GM19238 (cell line): ENCODE measurements at regions not wholly inside any gene's neighbourhood (a gene's known extent, or its start where the extent isn't known, plus 50 kb on each side); places are given as distances from the start of the nearest gene placed in this dataset.

Experiments used
- DNase-seq: peaks from one replicate; pipeline ENCODE4 v3.0.0; 2011; ENCODE audit warnings: low spot score; ENCODE audit not compliant: insufficient read length

DNA sequence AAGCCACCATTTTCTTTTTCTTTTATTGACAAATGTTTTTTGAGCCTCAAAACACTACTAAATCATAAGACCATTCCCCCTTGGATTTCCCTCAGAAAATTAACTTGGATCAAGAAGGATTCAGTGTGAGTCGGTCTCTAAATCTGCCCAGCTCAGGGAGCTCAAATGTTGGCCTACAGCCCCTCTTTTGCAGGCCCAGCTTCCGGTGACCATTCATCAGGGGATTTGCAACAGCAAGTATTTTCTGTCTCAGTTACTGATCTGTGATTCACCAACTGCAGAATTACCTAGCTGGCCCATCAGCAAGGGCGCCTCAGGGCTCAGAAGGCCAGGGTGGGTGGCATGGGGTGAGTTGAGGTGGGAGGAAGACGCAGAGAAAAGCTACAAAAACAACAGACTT is 318.1 kb downstream of the CDC5L start:
- DNase-seq, result no peak

DNA sequence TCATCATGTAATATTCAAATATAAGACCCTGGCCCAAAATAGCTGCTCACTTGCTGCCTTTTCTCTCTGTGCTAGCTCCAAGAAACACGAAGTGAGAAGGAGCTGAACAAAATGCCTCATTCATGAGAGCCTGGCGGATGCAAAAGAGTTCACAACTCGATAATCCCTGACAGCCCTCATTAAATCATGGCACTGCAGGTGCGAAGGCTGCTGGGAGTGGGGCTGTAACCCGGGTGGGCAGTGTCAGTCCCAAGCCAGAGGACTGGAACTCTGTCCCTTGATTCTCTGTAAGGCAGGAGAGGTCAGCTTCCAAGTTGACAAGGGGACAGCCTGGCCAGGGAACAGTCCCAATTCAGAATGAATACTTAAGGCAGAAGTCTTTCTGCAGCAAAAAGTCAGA is 318.5 kb downstream of the CDC5L start:
- DNase-seq, result no peak

GRCh38 chr6:44708208-44708607 is 320.7 kb downstream of the CDC5L start:
- no peak for DNase-seq

GRCh38 chr6:44712353-44713111 is 325.0 kb downstream of the CDC5L start:
- no peak for DNase-seq

GRCh38 chr6:44715188-44715587 is 327.7 kb downstream of the CDC5L start:
- no peak for DNase-seq

DNA sequence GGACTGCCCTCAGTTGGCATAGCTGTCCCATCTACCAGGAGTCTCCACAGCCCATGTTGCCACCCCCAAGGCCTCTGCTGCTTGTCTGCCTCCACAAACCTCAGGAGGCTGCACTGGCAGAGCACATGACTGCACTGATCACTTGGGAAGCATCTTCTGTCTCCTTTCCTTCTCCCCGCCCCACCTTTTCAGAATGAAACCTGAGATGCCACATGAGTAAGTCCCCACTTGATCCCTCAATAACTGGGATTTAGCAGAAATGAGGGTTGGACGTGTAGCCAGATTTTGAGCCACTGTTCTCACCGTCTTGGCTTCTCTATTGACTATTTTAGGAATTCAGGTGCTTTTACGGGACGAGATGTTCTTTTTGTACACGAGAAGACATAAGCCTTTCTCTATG is 328.4 kb downstream of the CDC5L start:
- no peak for DNase-seq

GRCh38 chr6:44717431-44717830 is 329.9 kb downstream of the CDC5L start:
- DNase-seq, result no peak

DNA sequence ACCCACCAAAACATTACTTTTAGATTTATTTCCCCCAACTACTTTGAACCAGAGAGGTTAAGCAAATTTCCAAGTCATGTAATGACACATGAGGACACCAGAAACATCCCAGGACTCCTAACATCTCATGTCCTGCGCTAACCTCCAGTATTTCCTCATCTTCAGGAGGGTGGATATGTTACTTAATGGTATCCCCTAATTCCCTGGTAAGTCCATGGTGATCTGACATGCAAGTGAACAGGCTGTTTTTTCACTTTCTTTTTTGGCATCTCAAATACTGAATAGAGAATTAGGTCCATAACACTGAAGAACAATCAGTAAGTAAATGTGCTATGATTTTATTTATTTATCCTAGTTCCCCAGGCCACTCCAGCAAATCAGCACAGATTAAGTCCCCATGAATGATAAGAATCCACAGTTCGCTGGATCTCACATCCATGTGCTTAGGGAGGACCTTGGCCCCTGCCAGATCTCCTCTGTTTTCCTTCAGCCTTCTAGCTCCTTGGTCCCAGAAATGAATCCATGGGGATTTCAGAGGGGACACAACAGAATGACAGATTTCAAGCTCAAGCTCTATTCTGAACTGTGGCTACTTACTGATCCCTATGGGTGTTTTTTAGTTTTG is 334.6 kb downstream of the CDC5L start:
- no peak for DNase-seq

GRCh38 chr6:44722736-44723135 is 335.2 kb downstream of the CDC5L start:
- DNase-seq, result no peak

DNA sequence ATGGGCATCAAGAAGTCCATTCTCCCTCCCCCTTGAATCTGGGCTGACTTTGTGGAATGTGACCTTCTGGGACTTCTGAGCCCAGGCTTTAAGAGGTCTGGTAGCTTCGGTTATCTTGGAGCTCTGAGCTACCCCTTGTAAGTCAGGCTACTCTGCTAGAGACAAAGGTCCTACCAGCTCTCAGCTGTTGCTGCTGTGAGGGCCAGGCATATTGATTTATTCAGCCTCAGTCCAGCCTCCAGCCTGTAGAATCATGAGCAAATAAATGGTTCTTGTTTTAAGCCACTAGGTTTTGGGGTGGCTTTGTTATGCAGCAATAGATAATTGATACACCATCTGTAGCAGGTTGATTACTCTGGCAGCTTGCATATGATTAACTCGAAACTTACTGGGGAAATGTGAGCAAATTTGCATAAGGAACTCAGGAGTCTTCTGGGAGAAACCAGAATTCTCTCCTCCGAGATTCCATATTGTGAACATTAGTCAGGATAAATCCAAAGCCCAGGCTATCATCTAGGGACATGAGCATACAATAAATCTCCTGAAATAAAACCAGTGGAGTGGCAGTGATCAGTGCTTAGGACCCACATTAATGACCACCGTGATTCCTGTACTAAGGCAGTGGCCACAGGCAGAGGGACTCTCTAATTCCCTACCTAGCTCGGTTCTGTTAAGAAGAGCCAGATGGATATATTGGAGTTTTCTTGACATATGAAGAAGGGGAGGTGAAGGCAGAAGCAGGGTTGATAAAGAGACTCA is 336.1 kb downstream of the CDC5L start:
- DNase-seq, result no peak

- no peak for DNase-seq
Measured at GRCh38 chr6:44725070-44725469, 337.6 kb downstream of the CDC5L start.

DNA sequence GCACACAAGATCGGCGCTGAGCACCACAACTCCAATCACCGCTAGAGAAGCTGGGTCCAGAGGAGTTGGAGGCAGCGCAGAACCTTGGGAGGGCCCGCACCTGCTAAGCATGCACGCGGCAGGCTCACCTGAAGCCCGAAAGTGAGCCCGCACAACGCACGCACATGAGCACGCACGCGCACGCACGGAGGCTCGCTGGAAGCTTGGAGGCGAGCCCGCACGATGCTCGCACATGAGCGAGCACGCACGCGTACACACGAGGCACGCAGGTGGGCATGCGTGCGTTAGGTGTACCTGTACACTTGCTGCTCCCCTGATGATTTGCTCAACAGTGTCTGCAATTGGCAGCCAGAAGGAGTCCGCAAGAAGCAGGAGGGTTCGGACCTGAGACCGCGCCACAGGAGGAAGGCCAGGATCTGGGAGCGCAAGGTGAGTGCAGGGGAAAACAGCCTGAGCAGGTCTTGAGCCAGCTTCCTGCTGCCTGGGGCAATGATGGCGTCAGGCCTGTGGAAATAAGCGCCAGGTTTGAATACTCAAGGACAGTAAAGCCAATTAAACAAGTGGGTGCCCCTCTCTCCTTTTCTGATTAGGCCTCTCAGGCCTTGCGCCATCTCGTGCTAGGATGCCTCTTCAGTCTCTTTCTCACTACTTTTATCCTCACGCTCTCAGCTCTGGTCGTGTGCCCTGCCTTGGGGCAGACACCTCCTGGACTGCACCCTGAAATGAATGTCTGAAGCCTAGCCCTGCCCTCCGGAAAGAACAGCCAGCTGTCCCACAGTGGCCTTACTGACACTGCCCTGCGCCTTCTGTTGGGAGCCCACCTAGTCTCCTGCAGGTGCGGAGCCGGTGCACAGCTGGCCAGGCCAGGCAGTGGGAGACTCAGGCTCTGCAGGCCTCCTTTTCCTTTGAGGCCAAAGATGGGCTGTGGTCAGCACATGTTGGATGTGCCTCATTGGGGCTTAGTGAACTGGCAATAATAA is 340.4 kb downstream of the CDC5L start:
- DNase-seq, result no peak

GRCh38 chr6:44730771-44731391 is 343.4 kb downstream of the CDC5L start:
- DNase-seq, result no peak

GRCh38 chr6:44731485-44732095 is 344.1 kb downstream of the CDC5L start:
- no peak for DNase-seq

DNA sequence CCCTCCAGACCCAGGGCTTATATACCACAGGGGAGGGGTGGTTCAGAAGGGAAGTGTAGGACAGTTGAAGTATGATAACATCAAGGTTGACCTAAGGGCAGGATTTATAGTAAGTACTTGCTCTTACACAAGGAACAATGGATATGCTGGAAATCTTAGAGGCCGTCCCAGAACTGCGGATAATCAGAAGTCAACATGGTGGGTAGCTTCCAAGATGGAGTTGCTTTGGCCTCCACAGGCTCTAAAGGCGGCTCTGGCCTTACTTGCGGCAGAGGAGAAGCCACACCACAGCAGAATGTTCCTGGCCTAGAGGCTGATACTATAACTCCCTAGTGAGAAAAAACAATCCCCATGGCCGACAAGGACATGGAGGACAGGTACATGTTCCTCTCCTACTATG is 344.7 kb downstream of the CDC5L start:
- DNase-seq, result no peak

GRCh38 chr6:44733126-44733525 is 345.6 kb downstream of the CDC5L start:
- DNase-seq, result no peak

GRCh38 chr6:44733868-44734267 is 346.4 kb downstream of the CDC5L start:
- no peak for DNase-seq

GRCh38 chr6:44734886-44735629 is 347.6 kb downstream of the CDC5L start:
- DNase-seq, result no peak

DNA sequence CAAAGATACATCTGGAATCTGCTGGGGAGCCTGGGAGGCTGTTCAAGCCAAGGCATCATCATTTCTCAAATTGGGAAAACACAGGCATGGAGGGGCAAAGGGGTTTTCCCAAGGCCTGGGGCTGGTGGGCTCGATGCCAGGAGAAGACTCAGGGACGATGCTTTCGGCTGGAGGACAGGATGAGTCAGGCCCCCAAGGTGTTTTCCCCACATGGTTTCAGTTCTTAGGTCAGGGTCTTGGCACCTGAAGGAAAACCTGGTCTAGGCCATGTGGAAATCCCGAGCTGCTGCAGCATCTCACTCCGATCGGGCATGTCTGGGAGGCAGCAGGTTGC is 348.1 kb downstream of the CDC5L start:
- peak; percentile 21 for DNase-seq

GRCh38 chr6:44737341-44737740 is 349.8 kb downstream of the CDC5L start:
- DNase-seq, result no peak
